Right kidney (tissue), 1 donor: ENCODE measurements at regions not wholly inside any gene's neighbourhood (a gene's known extent, or its start where the extent isn't known, plus 50 kb on each side); places are given as distances from the start of the nearest gene placed in this dataset.

Experiments used
- DNase-seq: peaks from one replicate; pipeline ENCODE4 v3.0.0-alpha.2; 2016

DNA sequence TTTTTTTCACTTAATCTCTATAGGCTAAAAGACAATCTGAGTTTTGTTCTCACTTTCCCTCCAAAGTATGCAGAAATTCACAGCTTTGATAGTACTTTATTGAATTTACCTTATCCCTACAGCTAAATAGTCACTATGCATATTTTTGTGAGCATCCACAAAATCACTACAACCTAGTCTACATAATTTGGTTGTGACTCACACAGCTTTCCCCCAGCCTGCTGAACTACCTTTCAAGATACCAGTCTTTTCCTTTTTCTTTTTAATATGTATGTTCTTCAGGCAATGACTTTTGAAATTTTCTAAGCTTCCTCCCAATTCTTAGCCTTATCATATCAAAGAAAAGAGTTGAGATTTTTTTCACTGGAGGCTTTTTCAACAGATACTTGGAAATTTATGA lies 347.3 kb upstream of the CDH6 start:
- DNase-seq: no peak

GRCh38 chr5:30845194-30845593 lies 348.3 kb upstream of the CDH6 start:
- DNase-seq: no peak

GRCh38 chr5:30843541-30843940 lies 349.9 kb upstream of the CDH6 start:
- DNase-seq: no peak

DNA sequence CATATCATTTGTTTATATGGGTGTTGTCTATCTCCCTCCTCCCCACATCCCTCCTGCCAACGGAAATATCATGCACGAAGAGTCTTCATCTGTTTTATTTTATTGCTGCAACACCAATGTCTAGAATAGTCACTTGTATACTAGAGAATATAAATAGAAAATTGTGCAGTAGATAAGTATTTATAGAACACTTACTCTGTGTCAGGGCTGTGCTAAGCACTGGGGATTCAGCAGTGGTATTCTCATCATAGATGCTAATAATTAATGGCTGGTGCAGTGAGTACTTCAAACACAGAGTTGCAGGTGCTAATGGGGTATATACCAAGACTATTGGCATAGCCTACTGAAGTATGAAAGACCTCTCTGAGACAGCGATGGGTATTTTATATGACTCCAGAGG lies 353.5 kb upstream of the CDH6 start:
- no peak for DNase-seq

GRCh38 chr5:30838936-30839496 lies 354.5 kb upstream of the CDH6 start:
- no peak for DNase-seq

DNA sequence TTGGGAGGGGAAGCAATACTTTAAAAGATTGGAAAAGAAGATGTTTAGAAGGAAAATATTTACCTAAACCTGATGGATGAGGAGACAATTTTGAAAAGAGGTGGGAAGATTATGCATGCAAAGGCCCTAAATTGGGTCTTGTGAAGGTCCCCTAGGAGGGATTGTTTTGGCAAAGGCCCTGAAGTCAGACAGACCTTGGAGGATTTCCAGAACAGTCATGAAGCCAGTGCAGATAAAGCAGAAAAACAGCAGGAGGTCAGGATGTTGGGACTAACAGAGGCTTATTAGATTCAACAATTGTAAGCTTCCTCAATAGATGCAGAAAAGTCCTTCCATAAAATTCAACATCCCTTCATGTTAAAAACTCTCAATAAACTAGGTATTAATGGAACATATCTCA lies 361.0 kb upstream of the CDH6 start:
- DNase-seq: no peak

DNA sequence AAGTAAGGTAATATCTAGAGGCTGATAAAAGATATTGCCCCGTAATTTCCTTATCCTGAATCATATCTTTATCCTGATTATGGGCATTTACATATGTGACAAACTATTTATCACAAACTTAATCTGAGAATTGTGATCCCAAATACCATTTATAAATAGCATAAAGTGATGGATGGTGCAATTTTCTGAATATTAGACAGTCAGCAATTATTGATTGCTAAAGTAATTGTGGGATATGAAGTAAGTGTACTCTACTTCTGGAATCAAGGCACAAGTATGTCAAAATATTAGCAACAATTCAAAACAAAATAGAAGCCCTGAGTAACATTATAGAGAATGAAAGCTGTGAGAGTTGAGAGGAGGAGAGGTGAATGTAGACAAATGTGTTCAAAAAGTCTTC lies 361.9 kb upstream of the CDH6 start:
- no peak for DNase-seq

- DNase-seq: no peak
These were observed 362.4 kb upstream of the CDH6 start for GRCh38 chr5:30831123-30831522.

GRCh38 chr5:30811298-30811697 lies 382.2 kb upstream of the CDH6 start:
- DNase-seq: no peak

- no peak for DNase-seq
These were observed 383.6 kb upstream of the CDH6 start for GRCh38 chr5:30809933-30810332.

DNA sequence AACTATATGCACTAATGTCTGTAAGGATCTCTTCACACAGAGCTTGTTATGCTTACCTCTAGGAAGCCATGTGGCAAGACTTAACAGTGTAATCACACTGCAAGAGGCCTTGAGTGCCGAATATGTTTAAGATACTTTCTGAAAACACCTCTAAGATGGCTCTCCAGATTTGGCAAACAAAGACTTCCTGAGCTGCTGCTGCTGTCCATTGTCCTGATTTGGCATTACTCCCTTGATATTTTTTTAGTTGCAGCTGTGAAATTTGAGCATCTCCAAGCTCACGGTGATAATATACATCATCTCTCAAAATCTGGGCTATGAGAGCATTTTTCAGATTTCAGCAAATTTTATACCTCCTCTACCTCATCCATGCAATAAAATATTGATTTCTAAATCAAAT lies 384.5 kb upstream of the CDH6 start:
- DNase-seq: no peak

DNA sequence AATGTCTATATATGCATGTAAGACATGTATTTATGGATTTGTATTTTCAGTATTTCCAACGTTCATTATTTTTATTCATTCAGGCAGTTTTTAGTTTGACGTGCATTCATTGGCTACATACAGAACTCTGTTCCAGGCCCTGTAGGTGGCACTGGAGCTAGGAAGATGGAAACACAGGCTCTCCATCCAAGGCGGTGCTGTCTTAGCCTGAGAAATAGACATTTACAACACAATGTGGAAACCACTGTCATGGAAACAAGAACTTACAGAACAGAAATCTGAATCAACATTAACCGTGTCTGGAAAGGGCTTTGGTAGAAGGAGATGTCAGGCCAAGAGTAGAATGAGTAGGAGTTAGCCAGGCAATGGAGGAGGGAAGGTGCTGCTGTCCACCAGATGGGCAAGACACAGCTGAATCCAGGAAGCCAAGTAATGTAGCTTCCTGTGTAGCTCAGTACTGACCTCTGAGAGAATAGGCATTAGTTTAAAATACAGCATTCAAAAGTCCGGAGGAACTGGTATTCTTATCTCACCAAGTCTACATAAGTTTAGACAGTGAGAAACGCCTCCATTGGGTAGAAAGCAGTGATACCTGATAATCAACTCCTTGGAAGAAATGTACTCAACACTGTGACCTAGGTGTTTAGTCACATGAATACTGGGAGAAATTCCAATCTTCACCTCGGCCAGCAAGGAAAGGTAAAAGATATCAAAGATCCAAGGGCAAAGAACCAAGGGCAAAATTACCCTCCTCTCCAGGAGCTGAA lies 388.6 kb upstream of the CDH6 start:
- DNase-seq: no peak

GRCh38 chr5:30802961-30803705 lies 390.4 kb upstream of the CDH6 start:
- DNase-seq: no peak

DNA sequence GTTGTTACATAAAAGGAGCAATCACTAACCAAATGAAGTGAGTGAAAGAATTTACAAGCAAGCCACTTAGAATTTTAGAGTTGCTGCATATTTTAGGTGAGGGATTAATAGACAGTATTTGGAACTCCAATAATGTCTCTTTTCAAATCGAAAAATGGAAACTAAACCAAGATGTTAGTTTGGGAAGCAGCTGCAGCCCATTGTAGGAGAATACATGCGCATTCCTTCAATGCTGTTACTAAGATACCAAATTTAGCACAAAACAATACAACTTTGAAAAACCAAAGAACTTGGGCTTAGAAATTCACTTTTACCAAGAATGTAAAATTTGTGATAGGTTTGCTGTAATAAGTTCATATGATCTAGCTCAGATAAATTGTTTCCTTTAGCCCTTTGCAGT lies 411.8 kb upstream of the CDH6 start:
- no peak for DNase-seq

DNA sequence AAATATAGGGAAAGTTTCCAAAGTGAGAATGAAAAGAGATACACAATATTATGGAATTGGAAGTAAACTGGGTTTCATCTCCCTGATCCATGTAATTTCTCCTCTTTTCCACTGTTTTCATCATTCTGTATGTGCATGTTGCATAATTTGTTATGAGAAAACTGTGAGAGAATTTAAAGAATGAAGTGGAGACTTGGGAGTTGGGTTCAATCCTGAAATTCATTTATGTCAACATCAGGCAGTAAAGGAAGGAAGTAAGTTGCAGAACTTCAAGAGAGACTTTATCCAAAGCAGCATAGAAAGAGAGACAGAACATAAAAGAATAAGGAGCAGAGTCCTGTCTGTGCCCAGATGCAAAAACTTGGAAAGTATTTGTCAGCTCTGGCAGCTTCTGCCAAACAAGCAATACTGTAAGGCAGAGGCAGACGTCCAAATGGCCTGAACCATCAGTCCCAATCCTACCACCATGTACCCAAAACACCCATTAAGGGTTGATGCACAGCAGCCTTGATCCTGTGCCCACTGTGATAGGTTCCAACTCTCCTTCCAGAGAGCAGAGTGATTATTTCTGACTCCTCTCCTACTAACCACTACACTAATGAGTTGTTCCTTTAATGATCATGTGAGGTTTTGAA lies 425.3 kb upstream of the CDH6 start:
- no peak for DNase-seq

- no peak for DNase-seq
These were observed 427.8 kb upstream of the CDH6 start for GRCh38 chr5:30765706-30766105.

- DNase-seq: no peak
These were observed 428.3 kb upstream of the CDH6 start for GRCh38 chr5:30765227-30765626.

GRCh38 chr5:30764704-30765103 lies 428.8 kb upstream of the CDH6 start:
- DNase-seq: no peak

DNA sequence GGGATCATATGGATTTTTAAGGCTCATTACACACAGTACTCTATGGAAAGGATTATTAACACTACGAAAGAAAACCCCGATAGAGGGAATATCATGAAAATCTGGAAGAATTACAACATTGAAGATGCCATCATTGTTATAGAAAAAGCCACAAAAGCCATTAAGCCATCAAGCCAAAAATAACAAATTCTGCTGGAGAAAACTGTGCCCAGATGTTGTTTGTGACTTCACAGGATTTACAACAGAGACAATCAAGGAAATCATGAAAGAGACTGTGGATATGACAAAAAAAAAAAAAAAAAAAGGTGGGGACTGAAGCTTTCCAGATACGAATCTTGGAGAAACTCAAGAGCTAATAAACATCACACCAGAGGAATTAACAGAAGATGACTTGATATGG lies 433.8 kb upstream of the CDH6 start:
- no peak for DNase-seq

GRCh38 chr5:30752015-30752414 lies 441.5 kb upstream of the CDH6 start:
- DNase-seq: no peak

DNA sequence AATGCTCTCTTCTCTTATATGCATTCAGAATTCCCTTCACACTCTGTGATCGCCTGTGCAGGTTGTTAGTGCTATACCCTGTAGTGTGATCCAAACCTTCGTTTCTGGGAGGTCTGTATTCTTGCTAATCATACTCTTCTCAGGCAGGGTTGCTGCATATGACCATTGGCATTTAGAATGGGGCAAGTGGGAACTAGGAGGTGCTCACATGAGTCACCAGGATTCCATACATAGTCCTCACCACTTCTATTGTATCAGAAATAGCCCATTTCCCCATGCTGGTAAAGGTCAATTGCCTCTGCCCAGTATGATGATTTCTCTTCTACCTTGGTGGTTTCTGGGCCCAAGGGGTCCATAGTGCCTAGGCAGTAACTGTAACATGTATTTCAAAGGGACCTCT lies 443.5 kb upstream of the CDH6 start:
- DNase-seq: no peak

DNA sequence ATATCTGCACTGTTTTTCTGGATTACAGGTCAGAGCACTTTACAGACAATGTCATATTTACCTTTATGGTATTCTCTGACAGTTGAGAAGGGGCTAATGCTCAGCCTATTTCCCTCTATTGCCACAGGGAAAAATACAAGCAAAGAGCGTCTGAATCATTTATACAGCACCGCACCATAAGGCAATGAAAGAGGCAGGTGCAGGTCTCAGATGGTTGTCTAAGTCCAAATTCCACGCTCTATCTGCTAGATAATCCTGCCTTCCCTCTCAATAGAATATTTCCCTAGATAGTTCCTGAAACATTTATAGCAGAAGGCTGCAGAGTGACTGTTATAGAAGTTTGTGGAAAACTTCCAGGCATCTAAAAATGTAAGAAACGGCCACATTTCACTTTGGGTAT lies 446.1 kb upstream of the CDH6 start:
- no peak for DNase-seq

GRCh38 chr5:30736669-30737068 lies 456.8 kb upstream of the CDH6 start:
- DNase-seq: no peak
